HG03460 (cell line): ENCODE measurements at regions not wholly inside any gene's neighbourhood (a gene's known extent, or its start where the extent isn't known, plus 50 kb on each side); places are given as distances from the start of the nearest gene placed in this dataset.
"Not testable (repeated sequence)": the region's sequence is repeated elsewhere in the genome, so short reads cannot be mapped to it uniquely, and the experiment has no call there.

ENCODE experiments used
- ATAC-seq: cut with Tn5 transposase; IDR thresholded peaks from one replicate; pipeline ENCODE4 v1.9.1; 2021; ENCODE audit not compliant: unreplicated experiment

DNA sequence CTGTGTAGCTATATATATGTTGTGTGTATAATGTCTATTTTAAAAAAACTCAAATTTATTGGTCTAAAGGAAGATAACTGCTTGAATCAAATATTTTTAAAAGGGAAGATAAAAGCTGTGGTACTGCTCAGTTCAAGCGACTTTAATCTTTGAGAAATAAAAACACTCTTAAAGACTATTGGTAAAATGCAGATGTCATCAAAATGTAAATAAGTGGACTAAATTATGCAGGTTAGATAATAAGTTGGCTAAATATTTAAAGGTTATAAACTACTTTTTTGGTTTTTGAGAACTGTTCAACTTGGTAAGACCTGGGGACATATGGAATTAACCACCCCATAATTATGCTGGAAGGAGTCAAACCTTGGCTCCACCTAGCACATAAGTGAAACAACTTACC is 144.7 kb upstream of the ITM2A start:
- no peak for ATAC-seq

DNA sequence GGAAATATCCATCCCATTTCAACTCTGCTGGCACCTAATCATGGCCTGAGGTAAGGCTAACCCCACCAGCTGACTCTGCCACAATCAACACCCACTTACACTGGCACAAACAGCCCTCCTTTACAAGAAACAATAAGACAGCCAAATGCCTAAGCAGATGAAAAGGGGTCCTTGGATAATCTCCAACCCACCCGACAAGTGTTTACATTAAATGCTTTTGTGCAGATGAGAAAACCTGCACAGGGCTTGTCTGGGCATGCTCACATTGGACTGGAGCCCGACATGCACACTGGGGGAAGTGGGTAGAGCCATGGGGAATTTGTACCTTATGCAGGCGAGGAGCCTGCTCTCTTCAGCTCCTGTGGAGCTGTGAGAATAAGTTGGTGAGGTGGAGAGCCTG is 138.9 kb upstream of the ITM2A start:
- no peak for ATAC-seq

DNA sequence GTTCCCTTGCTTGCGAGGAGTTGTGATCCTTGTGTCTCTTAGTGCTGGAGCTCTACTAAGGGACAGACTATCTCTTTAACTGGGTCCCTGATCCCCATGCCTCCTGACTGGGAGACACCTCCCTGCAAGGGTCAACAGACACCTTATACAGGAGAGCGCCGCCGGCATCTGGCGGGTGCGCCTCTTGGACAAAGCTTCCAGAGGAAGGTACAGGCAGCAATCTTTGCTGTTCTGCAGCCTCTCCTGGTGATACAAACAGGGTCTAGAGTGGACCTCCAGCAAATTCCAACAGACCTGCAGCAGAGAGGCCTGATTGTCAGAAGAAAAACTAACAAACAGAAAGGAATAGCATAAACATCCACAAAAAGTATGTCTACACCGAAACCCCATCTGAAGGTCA is 115.6 kb upstream of the ITM2A start:
- ATAC-seq: no peak

DNA sequence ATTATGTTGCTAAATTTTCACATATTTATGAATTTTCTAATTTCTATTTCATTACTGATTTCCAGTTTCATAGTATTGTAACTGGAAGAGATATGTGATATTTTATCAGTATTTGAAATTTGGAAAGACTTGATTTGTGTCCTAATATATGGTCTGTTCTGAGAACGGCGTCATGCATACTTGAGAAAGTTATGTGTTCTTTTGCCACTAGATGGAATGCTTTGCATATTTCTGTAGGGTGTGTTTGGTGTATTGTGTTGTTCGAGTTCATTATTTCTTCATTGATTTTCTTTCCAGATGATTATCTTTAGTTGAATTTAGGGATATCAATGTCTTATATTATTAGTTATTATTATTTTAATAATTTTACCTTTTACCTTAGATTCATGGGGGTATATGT is 110.6 kb upstream of the ITM2A start:
- ATAC-seq: no peak

DNA sequence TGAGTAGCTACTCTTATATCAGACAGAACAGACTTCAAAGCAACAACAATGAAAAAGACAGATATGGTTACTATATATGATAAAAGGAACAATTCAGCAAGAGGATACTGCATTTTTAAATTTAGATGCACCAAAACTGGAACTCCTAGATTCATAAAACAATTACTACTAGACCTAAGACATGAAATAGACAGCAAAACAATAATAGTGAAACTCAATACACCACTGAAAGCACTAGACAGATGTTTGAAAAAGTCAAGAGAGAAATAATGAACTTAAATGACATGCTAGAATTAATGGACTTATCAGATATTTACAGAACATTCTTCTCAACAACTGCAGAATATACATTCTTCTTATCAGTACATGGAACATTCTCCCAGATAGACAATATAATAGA is 99.5 kb upstream of the ITM2A start:
- no peak for ATAC-seq

DNA sequence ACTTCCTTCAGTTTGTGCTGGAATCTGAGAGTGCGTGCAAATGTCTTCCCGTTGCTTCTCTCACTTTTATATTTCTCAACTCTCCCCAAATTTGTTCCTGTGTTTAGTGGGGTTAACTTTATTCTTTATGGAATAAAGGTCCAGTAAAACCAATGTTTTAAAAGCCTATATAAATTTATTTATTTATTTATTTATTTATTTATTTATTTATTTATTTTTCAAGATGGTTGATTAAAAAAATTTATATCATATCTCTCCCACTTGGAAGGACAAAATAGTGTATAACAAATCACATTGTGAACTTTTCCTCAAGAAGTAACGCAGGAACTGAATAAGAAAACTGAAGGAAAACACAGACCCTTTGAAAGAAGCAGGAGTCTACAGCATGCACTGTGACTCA is 95.3 kb upstream of the ITM2A start:
- ATAC-seq: no peak

DNA sequence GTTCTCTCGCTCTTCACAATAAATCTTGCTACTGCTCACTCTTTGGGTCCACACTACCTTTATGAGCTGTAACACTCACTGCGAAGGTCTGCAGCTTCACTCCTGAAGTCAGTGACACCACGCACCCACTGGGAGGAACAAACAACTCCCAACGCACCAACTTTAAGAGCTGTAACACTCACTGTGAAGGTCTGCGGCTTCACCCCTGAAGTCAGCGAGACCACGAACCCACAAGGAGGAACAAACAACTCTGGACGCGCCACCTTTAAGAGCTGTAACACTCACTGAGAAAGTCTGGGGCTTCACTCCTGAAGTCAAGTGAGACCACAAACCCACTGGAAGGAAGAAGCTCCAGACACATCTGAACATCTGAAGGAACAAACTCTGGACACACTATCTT is 89.5 kb upstream of the ITM2A start:
- ATAC-seq: not testable (repeated sequence)

DNA sequence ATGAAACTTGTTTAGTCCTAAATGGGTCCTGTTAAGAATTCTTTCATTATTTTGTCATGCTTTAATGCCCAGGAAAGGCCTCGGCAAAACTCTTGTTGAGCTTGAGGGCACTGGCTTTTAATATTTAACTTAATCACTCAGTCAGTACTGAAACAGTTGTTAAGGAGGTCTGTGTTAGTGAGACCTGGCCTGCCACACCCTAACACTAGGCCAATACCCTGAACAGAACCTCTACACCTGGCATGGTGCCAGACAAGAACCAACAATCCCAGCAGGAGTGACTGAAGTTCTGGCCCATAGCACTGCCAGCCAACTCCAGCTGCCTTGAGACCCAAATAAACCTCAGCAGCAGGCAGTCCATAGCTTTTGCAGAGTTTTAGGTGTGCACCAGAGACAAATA is 85.7 kb upstream of the ITM2A start:
- ATAC-seq: peak; percentile 76

DNA sequence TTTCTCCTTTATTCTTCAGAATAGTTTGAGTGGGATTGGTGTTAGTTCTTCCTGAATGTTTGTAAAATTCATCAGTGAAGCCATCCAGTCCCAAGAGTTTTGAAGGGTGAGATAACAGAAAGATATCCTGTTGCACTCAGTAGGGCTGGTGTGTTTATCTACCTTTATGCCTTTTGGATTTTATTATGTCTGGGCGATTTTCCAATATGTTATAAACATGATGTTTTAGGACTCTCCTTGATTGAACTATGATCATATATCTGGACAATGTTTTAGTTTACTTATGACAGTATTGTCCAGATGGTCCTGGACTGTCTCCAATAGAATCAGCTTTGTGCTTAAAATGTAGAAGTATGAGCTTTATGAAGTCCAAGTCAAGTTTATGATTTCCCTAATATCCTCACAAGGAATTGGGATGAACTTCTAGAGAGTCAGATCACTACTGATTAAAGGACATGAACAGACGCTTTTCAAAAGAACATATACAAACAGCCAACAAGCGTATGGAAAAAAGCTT is 77.6 kb upstream of the ITM2A start:
- no peak for ATAC-seq

DNA sequence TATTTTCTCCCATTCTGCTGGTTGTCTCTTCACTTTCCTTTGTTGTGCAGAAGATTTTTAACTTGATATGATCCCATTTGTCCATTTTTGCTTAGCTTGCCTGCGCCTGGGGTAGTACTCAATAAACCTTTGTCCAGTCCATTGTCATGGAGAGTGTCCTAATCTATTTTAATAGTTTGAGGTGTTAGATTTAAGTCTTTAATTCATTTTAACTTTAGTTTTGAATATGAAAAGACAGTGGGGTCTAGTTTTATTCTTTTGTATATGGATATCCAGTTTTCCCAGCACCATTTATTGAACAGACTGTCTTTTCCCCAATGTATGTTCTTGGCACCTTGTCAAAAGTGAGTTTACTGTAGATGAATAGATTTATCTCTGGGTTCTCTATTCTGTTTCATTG is 76.0 kb upstream of the ITM2A start:
- ATAC-seq: no peak

DNA sequence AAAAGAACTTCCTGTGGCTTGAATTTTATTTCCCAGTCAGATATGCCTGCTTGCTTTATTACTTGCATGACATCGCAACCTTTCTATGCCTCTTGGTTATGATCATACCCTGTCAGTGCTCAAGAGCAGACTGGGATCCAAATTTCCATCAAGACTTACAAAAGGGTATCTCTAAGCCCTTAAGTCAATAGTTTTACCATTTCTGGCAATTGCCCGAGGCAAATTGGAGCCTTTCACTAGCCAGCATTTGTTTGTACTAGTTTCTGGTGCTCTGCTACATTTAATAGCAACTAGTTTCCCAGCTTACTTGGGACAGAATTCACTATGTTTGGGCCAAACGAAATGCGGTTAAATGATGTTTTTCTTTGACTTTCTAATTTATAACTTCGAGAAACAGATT is 73.2 kb upstream of the ITM2A start:
- no peak for ATAC-seq
